Caco-2 (cell line): ENCODE measurements at regions not wholly inside any gene's neighbourhood (a gene's known extent, or its start where the extent isn't known, plus 50 kb on each side); places are given as distances from the start of the nearest gene placed in this dataset.

ENCODE experiments used
- BruUV-seq: library from RNA; stranded (reverse); fragments of 400-500 nt; replicated peaks from 2 replicates; lab custom pipeline; 2021; lab: Mats Ljungman, UMichigan
- CTCF ChIA-PET: fragments of 300-600 bp; sonication (Branson Sonifier 250); formaldehyde crosslinking; loops from one replicate; lab custom pipeline; 2022; ENCODE audit warnings: antibody characterized with exemption; lab: Charles Lee
- POLR2A ChIA-PET: fragments of 300-600 bp; sonication (Branson Sonifier 250); formaldehyde crosslinking; loops from one replicate; lab custom pipeline; 2022; ENCODE audit warnings: antibody characterized with exemption; lab: Charles Lee
- DNase-seq, 2 experiments: peaks; one replicate each; pipeline versions ENCODE4 v3.0.0 to v3.0.0-alpha.2; 2020 to 2022
- H3K27me3 ChIP-seq: replicated peaks from 2 replicates; pipeline ENCODE4 v1.6.0; 2011; ENCODE audit warnings: low read length; ENCODE audit not compliant: control insufficient read depth, insufficient read depth
- H3K36me3 ChIP-seq: 2 replicates; pipeline ENCODE4 v1.5.1; 2011; ENCODE audit warnings: low read length; ENCODE audit not compliant: control insufficient read depth, insufficient read depth
- H3K4me1 ChIP-seq: fragments of 250-450 bp; sonication (Bioruptor Pico); 2 replicates; pipeline ENCODE4 v1.5.1; 2020; ENCODE audit warnings: mild to moderate bottlenecking
- H3K4me3 ChIP-seq: 2 replicates; pipeline ENCODE4 v1.5.1; 2011; ENCODE audit warnings: low read depth, mild to moderate bottlenecking, control low read depth, low read length
- H3K9me3 ChIP-seq: fragments of 250-450 bp; sonication (Bioruptor Pico); 2 replicates; pipeline ENCODE4 v1.5.1; 2020; ENCODE audit warnings: mild to moderate bottlenecking, moderate library complexity
- H3K27ac Mint-ChIP-seq: one replicate; pipeline ENCODE4 v1.8.0; 2022; ENCODE audit warnings: mixed read lengths; ENCODE audit not compliant: unreplicated experiment
- H3K27me3 Mint-ChIP-seq: one replicate; pipeline ENCODE4 v1.8.0; 2022; ENCODE audit warnings: mixed read lengths; ENCODE audit not compliant: insufficient read depth, unreplicated experiment
- H3K36me3 Mint-ChIP-seq: one replicate; pipeline ENCODE4 v1.8.0; 2022; ENCODE audit warnings: mild to moderate bottlenecking, mixed read lengths; ENCODE audit not compliant: insufficient read depth, unreplicated experiment
- H3K4me1 Mint-ChIP-seq: one replicate; pipeline ENCODE4 v1.8.0; 2022; ENCODE audit warnings: low read depth, mixed read lengths; ENCODE audit not compliant: unreplicated experiment
- H3K4me3 Mint-ChIP-seq: one replicate; pipeline ENCODE4 v1.8.0; 2022; ENCODE audit warnings: mild to moderate bottlenecking, moderate library complexity, mixed read lengths; ENCODE audit not compliant: unreplicated experiment
- H3K9me3 Mint-ChIP-seq: one replicate; pipeline ENCODE4 v1.8.0; 2022; ENCODE audit warnings: mixed read lengths; ENCODE audit not compliant: unreplicated experiment
- intact Hi-C: fragments of 100-400 bp; cut with micrococcal nuclease; formaldehyde crosslinking; loops from one replicate; pipeline ENCODE4 v1.10.0; 2022; ENCODE audit not compliant: unreplicated experiment
- TF ChIP-seq, protein P1 (sequence below), 2 experiments: fragments of 200-600 bp in 1 of 2; IDR thresholded peaks; 1 replicate in 1 of 2; 2 replicates in 1 of 2; pipeline versions ENCODE4 v1.5.1 to v1.8.0; 2011 to 2022; ENCODE audit warnings: antibody characterized with exemption in 1 of 2, control low read depth in 1 of 2, inconsistent platforms in 1 of 2, low read depth in 1 of 2, low read length in 1 of 2, mild to moderate bottlenecking in 1 of 2, moderate library complexity in 1 of 2; ENCODE audit not compliant: insufficient read depth in 1 of 2, severe bottlenecking in 1 of 2, unreplicated experiment in 1 of 2

DNA sequence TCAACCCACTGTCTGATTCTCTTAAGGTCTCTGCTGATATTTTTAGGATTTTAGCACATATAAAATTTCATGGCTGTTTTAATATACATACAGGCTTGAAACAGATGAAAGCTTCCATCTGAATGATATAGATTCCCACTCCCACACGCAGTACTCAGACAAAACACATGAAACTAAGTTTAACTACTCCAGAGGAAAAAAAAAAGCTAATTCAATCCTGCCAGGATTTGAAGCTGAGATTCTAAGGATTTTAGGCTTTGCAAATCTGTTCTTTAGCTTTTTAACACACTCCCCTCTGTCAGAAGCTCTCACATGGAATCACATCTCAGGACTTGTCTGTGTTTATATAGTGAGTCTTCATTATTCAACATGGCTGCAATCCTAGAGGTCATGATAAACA, 217.3 kb downstream of the BCAT1 start:
- H3K27me3 Mint-ChIP-seq = no peaks in the 10 kb centered on the region
- no peak for DNase-seq
- no peaks in the 10 kb centered on the region for H3K36me3 ChIP-seq
- no peaks in the 10 kb centered on the region for H3K36me3 Mint-ChIP-seq
- H3K4me3 Mint-ChIP-seq = no peak overlapping the region
- TF ChIP-seq, protein P1, sequence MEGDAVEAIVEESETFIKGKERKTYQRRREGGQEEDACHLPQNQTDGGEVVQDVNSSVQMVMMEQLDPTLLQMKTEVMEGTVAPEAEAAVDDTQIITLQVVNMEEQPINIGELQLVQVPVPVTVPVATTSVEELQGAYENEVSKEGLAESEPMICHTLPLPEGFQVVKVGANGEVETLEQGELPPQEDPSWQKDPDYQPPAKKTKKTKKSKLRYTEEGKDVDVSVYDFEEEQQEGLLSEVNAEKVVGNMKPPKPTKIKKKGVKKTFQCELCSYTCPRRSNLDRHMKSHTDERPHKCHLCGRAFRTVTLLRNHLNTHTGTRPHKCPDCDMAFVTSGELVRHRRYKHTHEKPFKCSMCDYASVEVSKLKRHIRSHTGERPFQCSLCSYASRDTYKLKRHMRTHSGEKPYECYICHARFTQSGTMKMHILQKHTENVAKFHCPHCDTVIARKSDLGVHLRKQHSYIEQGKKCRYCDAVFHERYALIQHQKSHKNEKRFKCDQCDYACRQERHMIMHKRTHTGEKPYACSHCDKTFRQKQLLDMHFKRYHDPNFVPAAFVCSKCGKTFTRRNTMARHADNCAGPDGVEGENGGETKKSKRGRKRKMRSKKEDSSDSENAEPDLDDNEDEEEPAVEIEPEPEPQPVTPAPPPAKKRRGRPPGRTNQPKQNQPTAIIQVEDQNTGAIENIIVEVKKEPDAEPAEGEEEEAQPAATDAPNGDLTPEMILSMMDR (IDR thresholded peaks at IDR 0.05; ENCODE audit: insufficient read depth in 1 of 2, low read depth in 1 of 2, low read length in 1 of 2, severe bottlenecking in 1 of 2, unreplicated experiment in 1 of 2) = no peak
- H3K27ac Mint-ChIP-seq = no peak overlapping the region
- no peaks in the 10 kb centered on the region for H3K27me3 ChIP-seq
- ChIA-PET POLR2A (interaction anchor here (0.6 kb wide), 1 partner anchor 22 kb away, joined by 5 read pairs; no protein-coding TSS in a partner anchor), CTCF (interaction anchor here (0.6 kb wide), 1 partner anchor 59 kb away, joined by 4 read pairs; no protein-coding TSS in a partner anchor)
- H3K4me3 ChIP-seq = no peak overlapping the region
- H3K9me3 ChIP-seq = no peaks in the 10 kb centered on the region; the same call in 1 of the 2 replicates
- no TSS peak for BruUV-seq
- H3K9me3 Mint-ChIP-seq = no peaks in the 10 kb centered on the region
- intact Hi-C loops = no loop called here
- H3K4me1 ChIP-seq = peaks cover 6% of the 10 kb centered on the region; the same call in 1 of the 2 replicates
- H3K4me1 Mint-ChIP-seq = peaks cover 5% of the 10 kb centered on the region

DNA sequence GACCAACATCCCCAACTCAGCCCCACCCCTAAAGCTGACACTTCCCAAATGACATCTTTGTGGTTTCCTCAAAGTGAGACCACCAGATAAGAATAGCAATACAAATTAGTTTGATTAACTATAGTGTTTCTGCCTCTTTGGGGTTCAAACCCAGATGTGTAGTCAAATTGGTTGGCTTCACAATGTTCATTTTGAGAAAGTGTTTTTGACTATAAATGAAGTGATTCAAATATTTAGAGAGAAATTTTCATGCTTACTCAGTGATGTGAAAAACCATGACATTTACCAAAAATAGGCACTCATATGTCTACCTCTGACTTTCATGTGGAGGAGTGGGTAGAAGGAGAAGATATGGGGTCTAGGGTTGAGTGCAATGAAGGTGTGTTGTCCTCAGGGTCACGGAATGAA, 218.4 kb downstream of the BCAT1 start:
- no peak for DNase-seq
- no peaks in the 10 kb centered on the region for H3K36me3 Mint-ChIP-seq
- intact Hi-C loops = no loop called here
- H3K27ac Mint-ChIP-seq = no peak overlapping the region
- no peaks in the 10 kb centered on the region for H3K27me3 Mint-ChIP-seq
- ChIA-PET POLR2A (no interaction called here), CTCF (no interaction called here)
- H3K4me3 ChIP-seq = no peak overlapping the region
- BruUV-seq = no TSS peak
- TF ChIP-seq, protein P1 (IDR thresholded peaks at IDR 0.05; ENCODE audit: insufficient read depth in 1 of 2, low read depth in 1 of 2, low read length in 1 of 2, severe bottlenecking in 1 of 2, unreplicated experiment in 1 of 2) = no peak
- H3K27me3 ChIP-seq = no peaks in the 10 kb centered on the region
- peaks cover 6% of the 10 kb centered on the region; the same call in 1 of the 2 replicates for H3K4me1 ChIP-seq
- H3K9me3 Mint-ChIP-seq = no peaks in the 10 kb centered on the region
- no peaks in the 10 kb centered on the region for H3K36me3 ChIP-seq
- H3K4me1 Mint-ChIP-seq = no peaks in the 10 kb centered on the region
- H3K4me3 Mint-ChIP-seq = no peak overlapping the region
- H3K9me3 ChIP-seq = no peaks in the 10 kb centered on the region; the same call in 1 of the 2 replicates

DNA sequence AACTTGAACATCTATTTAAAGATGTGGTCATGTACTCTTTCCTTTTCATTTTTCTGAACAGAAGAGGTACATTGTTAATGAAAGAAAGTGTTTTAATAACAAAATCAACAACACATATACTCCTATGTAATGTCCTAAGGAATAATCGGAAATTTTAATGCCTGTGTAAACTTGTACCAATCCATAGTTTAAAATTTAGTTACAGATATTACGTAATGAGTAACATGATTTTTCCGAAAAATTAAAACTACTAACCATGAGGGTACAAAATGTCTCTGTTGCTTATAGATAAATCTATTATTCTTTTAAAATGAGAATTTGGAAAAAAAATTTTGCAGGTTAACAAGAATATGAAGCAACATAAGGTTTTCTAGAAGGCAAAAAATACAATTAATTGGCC, 220.1 kb downstream of the BCAT1 start:
- Histone ChIP-seq H3K36me3 (no peaks in the 10 kb centered on the region), H3K9me3 (no peaks in the 10 kb centered on the region; the same call in 1 of the 2 replicates), H3K27me3 (no peaks in the 10 kb centered on the region), H3K4me1 (peaks cover 6% of the 10 kb centered on the region; the same call in 1 of the 2 replicates), H3K4me3 (no peak overlapping the region)
- TF ChIP-seq, protein P1 (IDR thresholded peaks at IDR 0.05; ENCODE audit: insufficient read depth in 1 of 2, low read depth in 1 of 2, low read length in 1 of 2, severe bottlenecking in 1 of 2, unreplicated experiment in 1 of 2) = no peak
- H3K4me3 Mint-ChIP-seq = no peak overlapping the region
- H3K9me3 Mint-ChIP-seq = no peaks in the 10 kb centered on the region
- no peak overlapping the region for H3K27ac Mint-ChIP-seq
- H3K27me3 Mint-ChIP-seq = no peaks in the 10 kb centered on the region
- ChIA-PET POLR2A (no interaction called here), CTCF (no interaction called here)
- no TSS peak for BruUV-seq
- no peak for DNase-seq
- H3K36me3 Mint-ChIP-seq = no peaks in the 10 kb centered on the region
- peaks cover 5% of the 10 kb centered on the region for H3K4me1 Mint-ChIP-seq
- intact Hi-C loops = loop anchor here (1.0 to 2.0 kb wide), 3 partner anchors 50 to 134 kb away; no protein-coding TSS in a partner anchor
